GF-D8 (cell line): ENCODE measurements at regions not wholly inside any gene's neighbourhood (a gene's known extent, or its start where the extent isn't known, plus 50 kb on each side); places are given as distances from the start of the nearest gene placed in this dataset.

Source experiments
- DNase-seq: peaks from one replicate; lab custom pipeline; 2025; lab: John Stamatoyannopoulos, UW

- no peak for DNase-seq
Observed at GRCh38 chr3:34294240-34294639, 495.8 kb downstream of the PDCD6IP start.

GRCh38 chr3:34296796-34297195, 498.4 kb downstream of the PDCD6IP start:
- DNase-seq, result no peak

DNA sequence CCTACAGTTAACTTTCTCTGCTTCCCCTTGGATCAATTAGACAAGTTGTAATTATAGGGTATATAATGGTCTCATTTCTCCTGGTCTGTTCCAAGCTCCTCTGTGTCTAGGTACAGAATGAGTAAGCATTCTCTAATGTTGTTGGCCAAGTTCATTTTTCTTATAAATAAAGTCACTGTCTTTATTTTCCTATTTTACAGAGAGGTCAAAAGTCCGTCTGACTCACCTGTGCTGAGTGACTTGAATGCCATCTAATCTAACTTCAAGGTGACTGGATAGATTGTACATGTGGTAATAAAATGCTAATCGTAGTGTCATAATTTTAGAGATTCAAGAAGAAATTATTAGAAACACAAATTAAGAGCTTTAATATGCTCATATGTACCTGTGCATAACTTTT, 500.2 kb downstream of the PDCD6IP start:
- DNase-seq, result no peak

DNA sequence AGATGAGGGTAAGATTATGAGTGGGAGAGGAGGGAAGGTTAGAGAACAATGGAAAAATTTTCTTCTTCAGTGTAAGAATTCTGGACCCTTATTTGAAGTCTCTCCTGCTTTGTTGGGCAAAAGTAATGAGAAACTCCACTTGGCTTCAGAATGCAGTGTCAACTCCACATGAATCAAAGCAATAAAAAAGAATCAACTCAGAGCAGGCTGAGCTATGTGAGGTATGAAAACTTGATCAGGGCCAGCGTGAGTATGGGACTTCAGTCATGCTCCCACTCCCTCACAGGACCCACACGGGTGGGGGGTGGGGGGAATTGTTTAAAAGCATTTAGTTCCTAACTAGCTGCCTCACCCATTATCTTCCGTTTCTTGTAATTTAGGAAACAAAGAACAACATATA, 502.2 kb downstream of the PDCD6IP start:
- no peak for DNase-seq

DNA sequence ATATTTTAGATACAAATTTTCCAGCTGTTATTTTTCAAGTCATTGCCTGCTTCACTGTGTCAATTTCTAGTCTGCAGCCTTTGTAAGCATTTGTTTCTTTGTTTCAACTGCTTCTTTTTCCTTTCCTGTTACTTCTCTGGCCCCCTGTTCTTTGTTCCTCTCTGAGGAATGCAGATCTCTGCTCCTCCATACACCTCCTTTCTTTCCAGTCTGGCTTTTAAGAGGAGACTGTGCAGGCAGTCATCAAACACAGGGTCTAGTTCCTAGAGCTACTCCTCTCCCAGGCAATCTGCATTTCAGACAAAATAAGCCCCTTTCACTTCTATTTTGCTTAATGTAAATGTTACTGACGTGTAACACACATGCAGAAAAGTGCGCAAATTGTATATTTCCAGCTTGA, 502.9 kb downstream of the PDCD6IP start:
- DNase-seq, result no peak

DNA sequence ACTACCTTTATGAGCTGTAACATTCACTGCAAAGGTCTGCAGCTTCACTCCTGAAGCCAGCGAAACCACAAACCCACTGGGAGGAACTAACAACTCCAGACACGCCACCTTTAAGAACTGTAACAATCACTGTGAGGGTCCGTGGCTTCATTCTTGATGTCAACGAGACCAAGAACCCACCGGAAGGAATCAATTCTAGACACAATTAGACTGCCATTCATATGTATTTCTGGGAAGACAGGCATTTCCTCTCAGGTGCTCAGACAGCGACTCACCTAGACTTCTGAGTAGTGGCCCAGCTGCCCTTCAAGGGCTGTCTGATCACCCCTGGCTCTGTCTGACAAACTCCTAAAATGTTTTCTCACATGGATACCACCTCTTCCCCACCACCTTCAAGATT, 506.8 kb downstream of the PDCD6IP start:
- no peak for DNase-seq

DNA sequence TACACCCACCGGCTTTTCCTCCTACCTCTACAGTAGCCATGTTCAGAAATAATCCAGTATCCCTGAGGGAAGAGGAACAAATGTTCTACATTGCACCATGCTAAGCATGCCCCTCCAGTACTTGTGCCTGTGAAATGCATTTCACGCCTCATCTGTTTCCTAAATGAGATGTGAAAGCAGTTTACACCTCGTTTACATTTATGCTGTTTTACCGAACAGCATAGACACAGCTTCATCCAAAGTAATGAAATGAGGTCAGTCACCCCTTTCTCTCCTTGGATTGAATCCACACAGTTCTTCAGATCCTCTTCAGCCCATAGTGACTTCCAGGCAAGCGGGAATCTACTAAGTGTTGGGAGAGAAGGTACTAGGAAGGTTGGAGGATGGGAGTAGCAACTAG, 514.3 kb downstream of the PDCD6IP start:
- DNase-seq, result no peak

GRCh38 chr3:34319881-34320280, 521.5 kb downstream of the PDCD6IP start:
- DNase-seq, result no peak

- no peak for DNase-seq
Observed at GRCh38 chr3:34323517-34323916, 525.1 kb downstream of the PDCD6IP start.

- no peak for DNase-seq
Observed at GRCh38 chr3:34346656-34347055, 548.2 kb downstream of the PDCD6IP start.

GRCh38 chr3:34351882-34352777, 553.7 kb downstream of the PDCD6IP start:
- no peak for DNase-seq

DNA sequence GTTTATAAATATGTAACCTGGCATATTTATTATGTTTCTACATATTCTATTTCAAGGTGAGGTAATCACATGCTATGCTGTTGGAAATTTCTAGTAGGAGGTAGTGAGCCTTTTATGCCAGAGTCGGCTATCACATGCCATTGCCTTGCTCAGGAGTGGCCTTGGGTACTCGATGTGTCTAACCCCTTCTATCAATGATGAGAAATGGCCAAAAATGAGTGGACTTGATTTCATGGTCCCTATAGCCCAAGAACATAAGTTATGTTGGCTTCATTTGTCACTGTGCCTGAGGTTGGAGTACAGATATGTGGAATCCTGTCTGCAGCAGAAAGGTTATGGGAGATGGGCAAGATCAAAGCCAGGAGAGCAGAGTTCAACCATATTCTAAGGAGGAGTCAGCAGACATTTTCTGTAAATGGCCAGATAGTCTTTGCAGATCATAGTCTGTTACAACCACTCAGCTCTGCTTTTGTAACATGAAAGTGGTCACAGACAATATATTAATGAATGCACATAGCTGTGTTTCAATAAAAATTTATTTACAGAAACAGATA, 554.4 kb downstream of the PDCD6IP start:
- DNase-seq, result no peak

GRCh38 chr3:34357461-34357860, 559.0 kb downstream of the PDCD6IP start:
- no peak for DNase-seq

- DNase-seq, result no peak
Observed at GRCh38 chr3:34359064-34359463, 560.6 kb downstream of the PDCD6IP start.

DNA sequence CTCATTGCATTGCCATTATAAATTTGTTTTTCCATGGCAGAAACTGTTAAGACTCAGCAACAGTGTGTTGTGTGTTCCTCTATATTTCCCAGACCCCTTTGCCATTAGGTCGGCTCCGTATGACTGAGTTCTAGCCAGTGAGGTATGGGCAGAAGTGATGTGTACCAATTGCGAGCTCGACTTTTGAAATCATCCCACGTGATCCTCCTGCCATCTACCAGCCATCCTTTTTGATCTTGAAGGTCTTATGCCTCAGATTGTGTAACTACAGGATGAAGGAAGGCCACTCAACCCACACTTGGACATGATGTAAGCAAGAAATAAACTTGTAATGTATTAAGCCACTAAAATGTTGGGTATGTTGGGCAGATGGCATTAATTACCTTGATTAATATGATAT, 562.3 kb downstream of the PDCD6IP start:
- DNase-seq, result no peak

DNA sequence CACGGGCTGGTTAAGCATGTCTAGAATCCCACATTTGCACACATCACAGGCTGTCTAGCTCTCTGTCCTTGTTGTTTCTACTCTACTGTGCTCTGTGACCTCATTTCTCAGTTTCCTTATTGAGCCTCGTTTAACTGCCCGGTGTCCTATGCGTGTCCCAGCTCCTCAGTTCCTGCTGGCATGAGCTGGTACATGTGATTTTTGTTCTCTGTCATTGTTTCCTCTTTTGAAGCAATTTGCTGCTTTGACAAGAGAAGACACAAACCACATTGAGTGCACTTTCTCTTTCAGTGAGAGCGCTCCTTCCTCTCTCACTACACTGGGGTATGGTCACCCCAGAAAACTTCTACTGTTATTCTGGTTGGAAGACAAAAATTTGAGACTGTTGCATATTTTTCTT, 563.5 kb downstream of the PDCD6IP start:
- DNase-seq, result no peak

- DNase-seq, result no peak
Observed at GRCh38 chr3:34362910-34363309, 564.5 kb downstream of the PDCD6IP start.

- DNase-seq, result no peak
Observed at GRCh38 chr3:34363881-34364280, 565.5 kb downstream of the PDCD6IP start.

- DNase-seq, result no peak
Observed at GRCh38 chr3:34364335-34364734, 565.9 kb downstream of the PDCD6IP start.

DNA sequence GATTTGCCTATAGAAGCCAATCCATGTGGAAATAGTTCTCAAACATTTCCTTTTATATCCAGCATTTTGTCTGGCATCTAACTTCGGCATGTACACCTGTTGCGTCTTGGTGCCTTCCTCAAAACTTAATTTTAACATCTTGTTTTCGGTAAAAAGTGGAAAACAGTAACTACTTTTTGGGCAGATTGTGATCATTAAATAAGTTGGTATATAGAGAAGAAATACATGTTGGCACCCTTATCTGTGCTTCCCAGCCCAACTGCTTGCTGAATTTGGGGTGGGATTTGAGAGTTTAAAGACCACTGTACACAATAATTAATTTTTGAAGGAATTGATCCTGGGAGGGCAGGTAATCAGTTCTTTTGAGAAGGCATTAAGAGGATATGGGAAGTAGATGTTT, 566.8 kb downstream of the PDCD6IP start:
- no peak for DNase-seq

GRCh38 chr3:34365771-34366170, 567.3 kb downstream of the PDCD6IP start:
- no peak for DNase-seq

DNA sequence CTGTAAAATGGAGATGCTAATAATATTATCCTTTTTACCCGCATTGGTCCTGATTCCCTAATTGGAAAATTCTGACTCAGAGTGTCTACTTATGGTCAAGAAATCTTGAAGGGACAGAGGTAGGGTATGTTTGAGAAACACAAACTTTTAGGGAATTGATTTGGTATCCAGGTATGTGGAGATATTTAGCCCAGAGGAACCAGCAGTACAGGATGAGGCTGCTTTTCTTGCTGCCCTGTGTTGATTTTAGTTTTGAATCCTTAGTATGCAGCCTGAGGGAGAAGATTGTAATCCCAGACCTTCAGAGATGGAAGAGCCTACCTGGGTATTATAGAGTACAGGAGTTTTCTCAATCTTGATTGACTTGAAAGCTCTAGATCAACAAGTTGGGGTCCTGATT, 569.1 kb downstream of the PDCD6IP start:
- DNase-seq, result no peak

DNA sequence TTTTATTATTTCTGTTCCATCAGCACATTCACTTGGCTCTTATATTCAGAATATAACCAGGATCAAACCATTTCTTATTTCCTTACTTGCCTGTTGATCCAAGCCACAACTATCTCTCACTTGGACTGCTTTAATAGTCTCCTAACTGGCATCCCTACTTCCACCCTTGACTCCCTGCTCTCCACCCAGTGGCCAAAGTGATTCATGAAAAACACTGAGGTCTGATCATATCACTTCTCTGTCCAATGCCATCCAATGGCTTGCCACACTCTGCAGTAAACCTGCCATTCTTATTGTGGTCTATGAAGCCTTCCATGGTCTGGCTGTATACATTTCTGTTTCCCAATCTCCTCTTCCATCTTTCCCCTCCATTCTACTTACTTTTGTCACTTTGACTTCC, 576.1 kb downstream of the PDCD6IP start:
- no peak for DNase-seq

- no peak for DNase-seq
Observed at GRCh38 chr3:34376691-34377090, 578.3 kb downstream of the PDCD6IP start.
